ENCODE measurements at regions not wholly inside any gene's neighbourhood (a gene's known extent, or its start where the extent isn't known, plus 50 kb on each side); places are given as distances from the start of the nearest gene placed in this dataset.
A peak's percentile ranks its signal among the peaks of the same experiment; 100 is the strongest.

GRCh38 chr5:98638111-98638510 is 135.4 kb upstream of the RGMB start:
- DNase-seq, result no peak

- DNase-seq, result peak; percentile 83
Measured at GRCh38 chr5:98638701-98639100, 134.8 kb upstream of the RGMB start.

- no peak for DNase-seq
Measured at GRCh38 chr5:98639274-98639673, 134.2 kb upstream of the RGMB start.

- DNase-seq, result no peak
Measured at GRCh38 chr5:98641671-98642070, 131.8 kb upstream of the RGMB start.

GRCh38 chr5:98643569-98643968 is 129.9 kb upstream of the RGMB start:
- no peak for DNase-seq

- DNase-seq, result no peak
Measured at GRCh38 chr5:98651715-98652114, 121.7 kb upstream of the RGMB start.

GRCh38 chr5:98656125-98656795 is 117.2 kb upstream of the RGMB start:
- DNase-seq, result no peak

- DNase-seq, result no peak
Measured at GRCh38 chr5:98656796-98657195, 116.7 kb upstream of the RGMB start.

- DNase-seq, result no peak
Measured at GRCh38 chr5:98657559-98657958, 115.9 kb upstream of the RGMB start.

GRCh38 chr5:98663521-98663920 is 109.9 kb upstream of the RGMB start:
- no peak for DNase-seq

GRCh38 chr5:98664736-98665135 is 108.7 kb upstream of the RGMB start:
- DNase-seq, result no peak

GRCh38 chr5:98679963-98680362 is 93.5 kb upstream of the RGMB start:
- peak; percentile 64 for DNase-seq

- DNase-seq, result no peak
Measured at GRCh38 chr5:98690002-98690401, 83.5 kb upstream of the RGMB start.

- no peak for DNase-seq
Measured at GRCh38 chr5:98694902-98695301, 78.6 kb upstream of the RGMB start.

GRCh38 chr5:98698359-98698758 is 75.1 kb upstream of the RGMB start:
- peak; percentile 66 for DNase-seq

- DNase-seq, result no peak
Measured at GRCh38 chr5:98700730-98701129, 72.7 kb upstream of the RGMB start.

GRCh38 chr5:98705841-98706240 is 67.6 kb upstream of the RGMB start:
- no peak for DNase-seq

- DNase-seq, result no peak
Measured at GRCh38 chr5:98709681-98710080, 63.8 kb upstream of the RGMB start.

GRCh38 chr5:98713027-98713426 is 60.4 kb upstream of the RGMB start:
- DNase-seq, result peak; percentile 24

GRCh38 chr5:98713856-98714255 is 59.6 kb upstream of the RGMB start:
- no peak for DNase-seq

GRCh38 chr5:98714710-98715288 is 58.7 kb upstream of the RGMB start:
- DNase-seq, result no peak

- DNase-seq, result no peak
Measured at GRCh38 chr5:98721231-98721928, 52.1 kb upstream of the RGMB start.

GRCh38 chr5:98722188-98722587 is 51.3 kb upstream of the RGMB start:
- DNase-seq, result no peak

- DNase-seq, result no peak
Measured at GRCh38 chr5:98723061-98723460, 50.4 kb upstream of the RGMB start.

Data from NCI-H226 (cell line).